Urinary bladder (tissue), 3 donors: ENCODE measurements at regions not wholly inside any gene's neighbourhood (a gene's known extent, or its start where the extent isn't known, plus 50 kb on each side); places are given as distances from the start of the nearest gene placed in this dataset.
A peak's percentile ranks its signal among the peaks of the same experiment; 100 is the strongest.

ENCODE experiments used
- DNase-seq: peaks from one replicate; pipeline ENCODE4 v3.0.0-alpha.2; 2015; ENCODE audit errors: extremely low spot score
- H3K27ac ChIP-seq: one replicate; pipeline ENCODE4 v1.5.1; 2013; ENCODE audit warnings: low read depth, mild to moderate bottlenecking, moderate library complexity
- H3K36me3 ChIP-seq: one replicate; pipeline ENCODE4 v1.6.1; 2013; ENCODE audit warnings: mild to moderate bottlenecking, moderate library complexity; ENCODE audit not compliant: insufficient read depth
- H3K4me1 ChIP-seq: one replicate; pipeline ENCODE4 v1.6.1; 2013; ENCODE audit warnings: mild to moderate bottlenecking, moderate library complexity; ENCODE audit not compliant: insufficient read depth
- H3K4me3 ChIP-seq: one replicate; pipeline ENCODE4 v1.5.1; 2013; ENCODE audit warnings: low read depth, low read length
- WGBS: extraction: QIAGEN DNeasy Blood & Tissue Kit; methylation state at CpG from one replicate; pipeline ENCODE4 v1.1.7; 2013; 5-methylcytosine and 5-hydroxymethylcytosine counted together
- donor health status: healthy with polysubstance abuse.
- donor health status: healthy.

GRCh38 chr17:14621826-14622614, 321.1 kb downstream of the HS3ST3B1 start:
- no peak overlapping the region for H3K27ac ChIP-seq
- peak; percentile 1 for DNase-seq
- WGBS = 56% methylated on average over 13 of the region's 13 CpGs

GRCh38 chr17:14619821-14620220, 318.9 kb downstream of the HS3ST3B1 start:
- no peak overlapping the region for H3K27ac ChIP-seq
- H3K4me1 ChIP-seq = no peaks in the 10 kb centered on the region
- no peak overlapping the region for H3K4me3 ChIP-seq
- WGBS = 96% methylated on average over 4 of the region's 4 CpGs
- DNase-seq = no peak
- H3K36me3 ChIP-seq = no peaks in the 10 kb centered on the region

More at GRCh38 chr17:14621826-14622614, 321.1 kb downstream of the HS3ST3B1 start:
- Histone ChIP-seq H3K36me3 (no peaks in the 10 kb centered on the region), H3K4me3 (no peak overlapping the region), H3K4me1 (no peaks in the 10 kb centered on the region)

GRCh38 chr17:14616528-14616927, 315.6 kb downstream of the HS3ST3B1 start:
- DNase-seq = no peak
- Histone ChIP-seq H3K4me1 (no peaks in the 10 kb centered on the region), H3K27ac (no peak overlapping the region), H3K4me3 (no peak overlapping the region), H3K36me3 (peaks cover 2% of the 10 kb centered on the region)
- 68% methylated on average over 2 of the region's 2 CpGs for WGBS

- Histone ChIP-seq H3K4me3 (no peak overlapping the region), H3K27ac (no peak overlapping the region), H3K4me1 (no peaks in the 10 kb centered on the region), H3K36me3 (no peaks in the 10 kb centered on the region)
- 78% methylated on average over 5 of the region's 5 CpGs for WGBS
- no peak for DNase-seq
Observed at GRCh38 chr17:14605267-14605599, 304.4 kb downstream of the HS3ST3B1 start.

- 74% methylated on average over 9 of the region's 9 CpGs for WGBS
- no peaks in the 10 kb centered on the region for H3K36me3 ChIP-seq
- DNase-seq = no peak
Observed at GRCh38 chr17:14604591-14605266, 303.8 kb downstream of the HS3ST3B1 start.

GRCh38 chr17:14596224-14596623, 295.3 kb downstream of the HS3ST3B1 start:
- no peaks in the 10 kb centered on the region for H3K36me3 ChIP-seq
- WGBS = 74% methylated on average over 4 of the region's 4 CpGs
- DNase-seq = no peak
- H3K27ac ChIP-seq = no peak overlapping the region
- H3K4me3 ChIP-seq = no peak overlapping the region
- H3K4me1 ChIP-seq = no peaks in the 10 kb centered on the region

More at GRCh38 chr17:14604591-14605266, 303.8 kb downstream of the HS3ST3B1 start:
- Histone ChIP-seq H3K4me3 (no peak overlapping the region), H3K4me1 (no peaks in the 10 kb centered on the region), H3K27ac (no peak overlapping the region)

GRCh38 chr17:14595656-14596055, 294.8 kb downstream of the HS3ST3B1 start:
- Histone ChIP-seq H3K4me3 (no peak overlapping the region), H3K36me3 (no peaks in the 10 kb centered on the region), H3K4me1 (no peaks in the 10 kb centered on the region), H3K27ac (no peak overlapping the region)
- 88% methylated on average over 6 of the region's 6 CpGs for WGBS
- no peak for DNase-seq

GRCh38 chr17:14594690-14595089, 293.8 kb downstream of the HS3ST3B1 start:
- WGBS = 92% methylated on average over 5 of the region's 5 CpGs
- Histone ChIP-seq H3K27ac (no peak overlapping the region), H3K36me3 (no peaks in the 10 kb centered on the region), H3K4me3 (no peak overlapping the region), H3K4me1 (no peaks in the 10 kb centered on the region)
- no peak for DNase-seq

- DNase-seq = no peak
- no peak overlapping the region for H3K4me3 ChIP-seq
- H3K36me3 ChIP-seq = no peaks in the 10 kb centered on the region
- 73% methylated on average over 6 of the region's 6 CpGs for WGBS
- H3K4me1 ChIP-seq = no peaks in the 10 kb centered on the region
- no peak overlapping the region for H3K27ac ChIP-seq
Observed at GRCh38 chr17:14593956-14594355, 293.1 kb downstream of the HS3ST3B1 start.

- no peaks in the 10 kb centered on the region for H3K36me3 ChIP-seq
- no peak overlapping the region for H3K27ac ChIP-seq
- DNase-seq = no peak
- no peaks in the 10 kb centered on the region for H3K4me1 ChIP-seq
- WGBS = 73% methylated on average over 5 of the region's 5 CpGs
- H3K4me3 ChIP-seq = no peak overlapping the region
Observed at GRCh38 chr17:14590459-14591250, 289.8 kb downstream of the HS3ST3B1 start.

- Histone ChIP-seq H3K4me1 (no peaks in the 10 kb centered on the region), H3K4me3 (no peak overlapping the region), H3K36me3 (no peaks in the 10 kb centered on the region), H3K27ac (no peak overlapping the region)
- DNase-seq = no peak
- WGBS = 89% methylated on average over 4 of the region's 4 CpGs
Observed at GRCh38 chr17:14585099-14585498, 284.2 kb downstream of the HS3ST3B1 start.

- Histone ChIP-seq H3K4me1 (no peaks in the 10 kb centered on the region), H3K36me3 (no peaks in the 10 kb centered on the region), H3K4me3 (no peak overlapping the region), H3K27ac (no peak overlapping the region)
- no peak for DNase-seq
- WGBS = 92% methylated on average over 2 of the region's 2 CpGs
Observed at GRCh38 chr17:14582996-14583395, 282.1 kb downstream of the HS3ST3B1 start.

- Histone ChIP-seq H3K27ac (no peak overlapping the region), H3K4me1 (no peaks in the 10 kb centered on the region), H3K4me3 (no peak overlapping the region), H3K36me3 (no peaks in the 10 kb centered on the region)
- DNase-seq = no peak
- 86% methylated on average over 10 of the region's 10 CpGs for WGBS
Observed at GRCh38 chr17:14581186-14581830, 280.4 kb downstream of the HS3ST3B1 start.
